Ramos (cell line): ENCODE measurements at regions not wholly inside any gene's neighbourhood (a gene's known extent, or its start where the extent isn't known, plus 50 kb on each side); places are given as distances from the start of the nearest gene placed in this dataset.
"Not testable (repeated sequence)": the region's sequence is repeated elsewhere in the genome, so short reads cannot be mapped to it uniquely, and the experiment has no call there.

Source experiments
- in situ Hi-C: fragments of 300-500 bp; cut with MboI; formaldehyde crosslinking; loops from one replicate; pipeline ENCODE4 v1.14.3; 2022; ENCODE audit warnings: low sequenced_read_pairs; ENCODE audit not compliant: unreplicated experiment

- in situ Hi-C loops, result loop anchor here (25.0 kb wide), 1 partner anchor 103 kb away; no protein-coding TSS in a partner anchor
These were observed 135.9 kb downstream of the ZNF92 start for GRCh38 chr7:65509368-65510186.

GRCh38 chr7:65510187-65510538 is 136.5 kb downstream of the ZNF92 start:
- in situ Hi-C loops, result loop anchor here (25.0 kb wide), 1 partner anchor 102 kb away; no protein-coding TSS in a partner anchor

DNA sequence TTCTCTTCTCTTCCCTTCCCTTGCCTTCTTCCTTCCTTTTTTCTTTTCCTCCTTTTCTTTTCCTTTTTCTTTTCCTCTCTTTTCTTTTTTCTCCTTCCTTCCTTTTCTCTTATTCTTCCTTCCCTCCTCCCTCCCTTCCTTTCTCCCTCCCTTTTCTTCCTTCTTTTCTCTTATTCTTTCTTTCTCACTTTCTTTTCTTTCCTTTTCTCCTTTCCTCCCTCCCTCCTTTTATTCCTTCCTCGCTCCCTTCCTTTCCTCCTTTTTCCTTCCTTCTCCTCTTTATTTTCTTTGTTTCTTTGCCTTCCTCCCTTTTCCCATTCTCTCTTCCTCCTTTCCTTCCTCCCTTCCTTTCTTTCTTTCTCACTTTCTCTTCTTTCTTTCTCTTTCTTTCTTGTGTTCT is 146.1 kb downstream of the ZNF92 start:
- in situ Hi-C loops, result loop anchor here (25.0 kb wide), 1 partner anchor 93 kb away; no protein-coding TSS in a partner anchor

GRCh38 chr7:65545465-65546161 is 172.0 kb downstream of the ZNF92 start:
- in situ Hi-C loops, result not testable (repeated sequence)

DNA sequence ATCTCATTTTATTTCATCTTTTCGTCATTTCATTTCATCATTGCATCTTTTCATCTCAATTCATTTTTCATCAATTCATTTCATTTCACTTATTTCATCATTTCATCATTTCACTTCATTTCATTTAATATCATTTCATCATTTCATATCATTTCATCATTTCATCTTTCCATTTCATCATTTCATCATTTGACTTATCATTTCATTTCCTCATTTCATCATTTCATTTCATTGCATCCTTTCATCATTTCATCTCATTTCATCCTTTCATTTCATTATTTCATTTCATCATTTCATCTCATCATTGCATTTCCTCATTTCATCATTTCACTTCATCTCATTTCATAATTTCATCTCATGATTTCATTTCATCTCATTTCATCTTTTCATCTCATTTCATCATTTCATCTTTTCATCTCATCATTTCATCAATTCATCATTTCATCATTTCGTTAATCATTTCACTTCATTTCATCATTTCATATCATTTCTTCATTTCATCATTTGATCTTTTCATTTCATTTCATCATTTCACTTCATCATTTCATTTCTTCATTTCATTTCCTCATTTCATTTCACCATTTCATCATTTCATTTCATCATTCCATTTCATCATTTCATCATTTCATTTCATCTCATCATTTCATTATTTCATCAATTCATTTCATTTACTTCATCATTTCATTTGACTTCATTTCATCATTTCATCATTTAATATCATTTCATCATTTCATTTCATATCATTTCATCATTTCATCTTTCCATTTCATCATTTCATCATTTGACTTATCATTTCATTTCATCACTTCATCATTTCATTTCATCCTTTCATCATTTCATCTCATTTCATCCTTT is 176.2 kb downstream of the ZNF92 start:
- in situ Hi-C loops, result not testable (repeated sequence)

- in situ Hi-C loops, result not testable (repeated sequence)
These were observed 176.8 kb downstream of the ZNF92 start for GRCh38 chr7:65550444-65550809.

- in situ Hi-C loops, result not testable (repeated sequence)
These were observed 177.4 kb downstream of the ZNF92 start for GRCh38 chr7:65551042-65551441.

- in situ Hi-C loops, result not testable (repeated sequence)
These were observed 181.2 kb downstream of the ZNF92 start for GRCh38 chr7:65554553-65555476.

- in situ Hi-C loops, result not testable (repeated sequence)
These were observed 184.9 kb downstream of the ZNF92 start for GRCh38 chr7:65558584-65558983.

DNA sequence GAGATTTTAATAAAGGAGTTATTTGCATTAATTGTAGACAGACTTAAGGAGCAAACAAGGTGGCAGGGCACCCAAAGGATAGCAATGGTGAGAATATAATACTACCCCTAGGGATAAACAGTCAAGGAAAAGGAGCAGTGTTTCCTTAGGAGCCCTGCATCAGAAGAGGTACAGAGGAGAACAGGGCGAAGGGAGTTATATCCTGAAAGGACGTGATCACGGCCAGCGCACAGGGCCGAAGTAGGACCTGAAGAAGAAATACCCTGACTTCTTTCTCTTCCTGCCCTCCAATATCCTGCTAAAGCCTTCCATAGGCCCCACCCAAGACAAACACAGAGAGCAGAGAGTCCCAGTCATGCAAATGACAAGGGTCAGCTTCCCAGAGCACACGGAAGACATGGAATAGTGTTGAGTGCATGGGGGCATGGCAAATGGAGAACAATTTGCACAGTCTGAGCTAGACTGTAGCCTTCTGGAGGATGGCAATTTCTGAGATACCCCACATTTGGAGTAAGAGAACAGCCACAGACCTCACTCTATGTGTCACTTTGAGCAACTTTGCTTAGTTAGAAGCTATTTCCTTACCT is 188.2 kb downstream of the ZNF92 start:
- in situ Hi-C loops, result not testable (repeated sequence)

GRCh38 chr7:65562522-65562921 is 188.9 kb downstream of the ZNF92 start:
- in situ Hi-C loops, result not testable (repeated sequence)

DNA sequence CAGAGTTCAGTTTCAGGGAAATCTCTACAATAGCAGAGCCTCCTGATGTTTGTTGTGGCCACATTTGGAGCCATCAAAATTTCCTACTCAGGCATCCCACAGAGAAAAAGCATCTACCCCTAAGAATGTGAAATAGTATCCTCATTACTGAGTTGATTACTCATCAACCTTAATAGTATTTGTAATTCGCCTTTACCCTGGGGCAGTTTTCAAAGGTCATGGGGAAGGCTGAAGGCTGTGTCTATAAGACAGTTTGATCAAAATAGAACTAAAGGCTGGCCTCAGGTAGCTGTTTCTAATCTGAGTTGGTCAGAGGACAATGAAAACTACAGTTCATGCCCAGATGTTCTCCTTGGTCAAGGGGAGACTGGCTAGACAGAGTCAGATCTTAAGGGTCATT is 189.7 kb downstream of the ZNF92 start:
- in situ Hi-C loops, result not testable (repeated sequence)

DNA sequence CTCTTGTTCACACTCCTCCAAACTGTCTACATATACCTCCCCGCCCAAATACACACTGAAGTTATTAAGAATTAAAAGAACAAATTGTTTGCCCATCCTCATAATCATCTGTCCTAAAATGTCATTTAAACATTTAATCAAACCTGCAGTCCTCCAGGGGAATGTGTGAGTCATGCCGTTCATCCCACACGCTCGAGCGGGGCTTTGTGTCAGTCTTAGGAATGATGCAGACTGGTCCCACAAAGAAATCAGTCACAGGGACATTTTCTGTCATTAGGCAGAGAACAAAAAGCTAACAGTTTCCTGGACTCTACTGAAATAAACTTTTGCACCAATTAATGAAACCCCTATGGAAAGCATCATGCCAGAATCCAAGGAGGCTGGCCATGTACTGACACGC is 194.6 kb downstream of the ZNF92 start:
- in situ Hi-C loops, result not testable (repeated sequence)

GRCh38 chr7:65570990-65571389 is 197.3 kb downstream of the ZNF92 start:
- in situ Hi-C loops, result not testable (repeated sequence)

GRCh38 chr7:65572581-65572980 is 198.9 kb downstream of the ZNF92 start:
- in situ Hi-C loops, result not testable (repeated sequence)

- in situ Hi-C loops, result not testable (repeated sequence)
These were observed 202.7 kb downstream of the ZNF92 start for GRCh38 chr7:65576370-65576769.

DNA sequence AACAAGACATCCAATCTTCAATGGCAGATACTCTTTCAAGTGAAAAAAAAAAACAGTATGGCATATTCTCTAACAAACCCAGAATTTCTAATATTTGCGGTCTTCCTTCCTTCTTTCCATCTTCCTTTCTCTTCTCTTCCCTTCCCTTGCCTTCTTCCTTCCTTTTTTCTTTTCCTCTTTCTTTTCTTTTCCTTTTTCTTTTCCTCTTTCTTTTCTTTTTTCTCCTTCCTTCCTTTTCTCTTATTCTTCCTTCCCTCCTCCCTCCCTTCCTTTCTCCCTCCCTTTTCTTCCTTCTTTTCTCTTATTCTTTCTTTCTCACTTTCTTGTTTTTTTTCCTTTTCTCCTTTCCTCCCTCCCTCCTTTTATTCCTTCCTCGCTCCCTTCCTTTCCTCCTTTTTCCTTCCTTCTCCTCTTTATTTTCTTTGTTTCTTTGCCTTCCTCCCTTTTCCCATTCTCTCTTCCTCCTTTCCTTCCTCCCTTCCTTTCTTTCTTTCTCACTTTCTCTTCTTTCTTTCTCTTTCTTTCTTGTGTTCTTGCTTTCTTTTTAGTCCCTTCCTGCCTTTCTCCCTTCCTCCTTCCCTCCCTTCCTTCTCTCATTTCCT is 209.0 kb downstream of the ZNF92 start:
- in situ Hi-C loops, result not testable (repeated sequence)

GRCh38 chr7:65602495-65602894 is 228.8 kb downstream of the ZNF92 start:
- in situ Hi-C loops, result loop anchor here (25.0 kb wide), 1 partner anchor 90 kb away; no protein-coding TSS in a partner anchor

DNA sequence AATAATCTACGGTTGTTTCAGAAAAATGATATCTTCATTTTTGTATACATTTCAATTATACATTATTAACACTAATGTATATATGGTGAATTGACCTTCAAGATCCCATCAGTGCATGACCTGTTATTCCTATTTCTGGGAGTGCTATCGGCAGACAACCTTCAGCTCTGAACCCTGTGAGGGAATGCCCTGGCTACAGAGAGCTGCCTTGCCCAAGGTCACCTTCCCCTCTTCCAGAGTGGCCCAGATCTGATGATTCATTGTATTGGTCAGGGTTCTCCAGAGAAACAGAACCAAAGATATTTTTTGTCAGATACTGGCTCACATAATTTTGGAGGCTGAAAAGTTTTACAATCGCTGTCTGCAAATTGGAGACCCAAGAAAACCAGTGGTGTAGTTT is 235.5 kb downstream of the ZNF92 start:
- in situ Hi-C loops, result loop anchor here (25.0 kb wide), 1 partner anchor 97 kb away; no protein-coding TSS in a partner anchor
